Keratinocyte (primary cell): ENCODE measurements at regions not wholly inside any gene's neighbourhood (a gene's known extent, or its start where the extent isn't known, plus 50 kb on each side); places are given as distances from the start of the nearest gene placed in this dataset.

Source experiments
- CTCF ChIP-seq, 3 experiments: IDR thresholded peaks in 1 of 3; conservative IDR thresholded peaks in 1 of 3; optimal IDR thresholded peaks in 1 of 3; 2 replicates in 2 of 3; 3 replicates in 1 of 3; pipeline versions ENCODE3 to v1.5.1; 2011; ENCODE audit warnings: low read length in 3 of 3, mild to moderate bottlenecking in 3 of 3, moderate library complexity in 2 of 3, control low read depth in 1 of 3, inconsistent platforms in 1 of 3; ENCODE audit not compliant: insufficient read depth in 2 of 3; ENCODE audit errors: extremely low read depth in 1 of 3
- EZH2 ChIP-seq: IDR thresholded peaks from one replicate; pipeline ENCODE4 v1.6.1; 2012; ENCODE audit warnings: inconsistent platforms, mild to moderate bottlenecking, low read length, moderate library complexity

GRCh38 chr2:2942225-2942624, 435.4 kb downstream of the EIPR1 start:
- no peak for TF ChIP-seq EZH2
- no peak for TF ChIP-seq CTCF (optimal IDR thresholded peaks at IDR 0.05 in 1 of 3, IDR thresholded peaks at IDR 0.05 in 1 of 3, conservative IDR thresholded peaks at IDR 0.05 in 1 of 3; ENCODE audit: extremely low read depth in 1 of 3, insufficient read depth in 2 of 3, low read length in 3 of 3)
